Dendritic cell treated with granulocyte-macrophage colony-stimulating factor and Interleukin-4, amounts not matched to agents 40 ng/mL and 50 ng/mL, for 4 days (primary cell): ENCODE measurements at regions not wholly inside any gene's neighbourhood (a gene's known extent, or its start where the extent isn't known, plus 50 kb on each side); places are given as distances from the start of the nearest gene placed in this dataset.

ENCODE experiments used
- H3K27ac Mint-ChIP-seq: one replicate; pipeline ENCODE4 v1.8.0; 2022; ENCODE audit warnings: mild to moderate bottlenecking, mixed read lengths
- H3K27me3 Mint-ChIP-seq: one replicate; pipeline ENCODE4 v1.8.0; 2022; ENCODE audit warnings: mild to moderate bottlenecking, mixed read lengths
- H3K36me3 Mint-ChIP-seq: one replicate; pipeline ENCODE4 v1.8.0; 2022; ENCODE audit warnings: low read depth, mixed read lengths
- H3K4me1 Mint-ChIP-seq: one replicate; pipeline ENCODE4 v1.8.0; 2022; ENCODE audit warnings: low read depth, mixed read lengths
- H3K4me3 Mint-ChIP-seq: one replicate; pipeline ENCODE4 v1.8.0; 2022; ENCODE audit warnings: mild to moderate bottlenecking, moderate library complexity, mixed read lengths
- H3K9me3 Mint-ChIP-seq: one replicate; pipeline ENCODE4 v1.8.0; 2022; ENCODE audit warnings: mixed read lengths
- intact Hi-C: fragments of 100-400 bp; cut with micrococcal nuclease; formaldehyde crosslinking; loops from one replicate; pipeline ENCODE4 v1.15.0; 2022

- Mint-ChIP-seq H3K36me3 (no peaks in the 10 kb centered on the region), H3K4me1 (no peaks in the 10 kb centered on the region), H3K27me3 (no peaks in the 10 kb centered on the region), H3K27ac (no peak overlapping the region), H3K9me3 (no peaks in the 10 kb centered on the region), H3K4me3 (no peak overlapping the region)
- intact Hi-C loops, result no loop called here
Observed at GRCh38 chr18:46423226-46423805, 233.7 kb downstream of the LOXHD1 start.

DNA sequence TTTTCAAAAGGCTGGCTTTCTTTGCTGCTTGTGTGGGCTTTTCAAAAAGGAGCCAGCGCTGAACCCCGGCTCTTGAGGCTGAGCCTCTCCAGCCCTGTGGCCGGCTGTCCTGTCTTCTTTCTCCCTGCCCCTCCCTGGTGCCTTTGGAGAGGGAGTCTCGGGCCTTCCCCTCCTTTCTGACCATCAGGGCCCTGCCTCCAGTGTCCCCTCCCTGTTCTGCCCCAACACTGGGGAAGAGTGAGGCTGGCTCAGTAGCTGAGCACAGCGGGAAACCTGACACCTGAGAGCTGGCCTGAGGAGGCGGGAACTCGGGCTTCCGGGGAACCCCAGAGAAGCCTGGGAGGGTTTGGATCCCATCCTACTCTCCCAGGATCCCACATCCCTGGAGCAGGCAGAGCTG, 232.1 kb downstream of the LOXHD1 start:
- H3K27me3 Mint-ChIP-seq, result no peaks in the 10 kb centered on the region
- intact Hi-C loops, result no loop called here
- H3K4me3 Mint-ChIP-seq, result no peak overlapping the region
- no peaks in the 10 kb centered on the region for H3K36me3 Mint-ChIP-seq
- no peak overlapping the region for H3K27ac Mint-ChIP-seq
- no peaks in the 10 kb centered on the region for H3K9me3 Mint-ChIP-seq
- H3K4me1 Mint-ChIP-seq, result no peaks in the 10 kb centered on the region

DNA sequence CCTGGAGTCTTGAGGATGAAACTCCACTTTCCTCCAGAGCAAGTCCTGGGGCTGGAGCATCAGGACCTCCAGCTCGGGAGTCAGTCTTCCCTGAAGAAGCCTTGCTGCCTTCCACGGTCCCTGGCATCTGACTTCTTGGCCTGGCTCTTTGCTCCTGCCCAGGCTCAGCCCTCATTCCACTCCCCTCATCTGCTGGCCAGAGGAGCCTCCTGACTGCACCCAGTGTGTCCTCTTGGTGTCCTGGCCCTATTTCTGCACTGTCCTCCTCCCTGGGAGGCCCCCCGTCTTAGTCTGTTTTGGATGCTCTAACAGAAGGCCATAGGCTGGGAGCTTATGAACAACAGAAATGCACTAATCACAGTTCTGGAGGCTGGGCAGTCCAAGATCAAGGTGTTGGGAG, 231.5 kb downstream of the LOXHD1 start:
- Mint-ChIP-seq H3K27ac (no peak overlapping the region), H3K4me1 (no peaks in the 10 kb centered on the region), H3K9me3 (no peaks in the 10 kb centered on the region), H3K36me3 (no peaks in the 10 kb centered on the region), H3K4me3 (no peak overlapping the region), H3K27me3 (peaks cover 1% of the 10 kb centered on the region)
- intact Hi-C loops, result no loop called here

DNA sequence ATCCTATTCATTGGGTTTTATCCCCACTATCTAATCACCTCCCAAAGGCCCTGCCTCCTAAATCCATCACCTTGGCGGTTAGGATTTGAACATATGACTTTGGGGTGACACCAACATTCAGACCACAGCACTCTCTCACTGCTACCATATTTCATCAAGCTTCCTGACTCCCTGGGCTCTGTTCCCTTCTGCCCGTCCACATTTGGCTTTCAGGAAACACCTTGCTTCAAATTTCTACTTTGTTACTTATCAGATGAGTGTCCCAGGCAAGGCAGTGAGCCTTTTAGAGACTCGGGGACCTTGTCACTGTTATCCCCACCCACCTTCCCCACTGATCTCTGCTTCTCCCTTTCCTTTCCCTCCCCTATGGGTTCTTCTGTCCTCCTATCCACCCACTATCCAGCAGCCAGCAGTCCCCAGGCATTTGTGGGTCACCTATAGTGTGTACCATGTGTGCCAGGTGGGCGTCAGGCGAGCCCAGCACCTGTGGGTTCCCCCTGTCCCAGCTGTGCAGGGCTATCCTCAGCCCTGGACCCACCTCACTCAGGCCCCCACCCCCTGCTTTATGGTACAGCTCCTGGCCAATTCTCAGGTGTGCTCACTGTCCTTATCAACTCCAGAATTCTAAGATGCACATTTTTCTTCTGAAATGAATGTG, 230.9 kb downstream of the LOXHD1 start:
- Mint-ChIP-seq H3K4me3 (no peak overlapping the region), H3K27ac (no peak overlapping the region), H3K9me3 (no peaks in the 10 kb centered on the region), H3K27me3 (peaks cover 2% of the 10 kb centered on the region), H3K4me1 (no peaks in the 10 kb centered on the region), H3K36me3 (no peaks in the 10 kb centered on the region)
- intact Hi-C loops, result no loop called here

GRCh38 chr18:46426679-46427047, 230.4 kb downstream of the LOXHD1 start:
- H3K9me3 Mint-ChIP-seq, result no peaks in the 10 kb centered on the region
- H3K4me3 Mint-ChIP-seq, result no peak overlapping the region
- H3K4me1 Mint-ChIP-seq, result no peaks in the 10 kb centered on the region
- intact Hi-C loops, result no loop called here
- no peaks in the 10 kb centered on the region for H3K36me3 Mint-ChIP-seq
- no peak overlapping the region for H3K27ac Mint-ChIP-seq
- H3K27me3 Mint-ChIP-seq, result peaks cover 2% of the 10 kb centered on the region
